NCI-H524 (cell line): ENCODE measurements at regions not wholly inside any gene's neighbourhood (a gene's known extent, or its start where the extent isn't known, plus 50 kb on each side); places are given as distances from the start of the nearest gene placed in this dataset.
"Not testable (repeated sequence)": the region's sequence is repeated elsewhere in the genome, so short reads cannot be mapped to it uniquely, and the experiment has no call there.

Source experiments
- DNase-seq, 2 experiments: peaks; one replicate each; lab custom pipeline; 2025; lab: John Stamatoyannopoulos, UW

- no peak for DNase-seq
Measured at GRCh38 chr1:111063595-111063994, 76.3 kb downstream of the DRAM2 start.

GRCh38 chr1:111062624-111063023 is 77.3 kb downstream of the DRAM2 start:
- DNase-seq = no peak

DNA sequence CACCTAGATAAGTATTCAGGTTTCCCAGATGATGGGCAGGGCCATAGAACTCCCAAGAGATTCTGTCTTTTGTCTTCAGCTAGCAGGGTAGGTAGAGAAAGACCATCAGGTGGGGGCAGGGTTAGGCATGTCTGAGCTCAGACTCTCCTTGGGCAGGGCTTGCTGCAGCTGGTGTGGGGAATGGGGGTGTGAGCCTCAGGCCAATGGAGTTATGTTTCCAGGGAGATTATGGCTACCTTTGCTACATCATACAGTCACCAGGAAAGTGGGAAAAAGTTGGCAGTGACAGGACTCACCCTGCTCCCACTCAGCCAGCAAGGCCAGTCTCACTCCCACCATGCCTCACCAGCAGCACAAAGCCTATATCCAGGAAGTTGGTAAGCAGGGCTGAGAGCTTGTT is 77.8 kb downstream of the DRAM2 start:
- peak; percentile 1 to 16 for DNase-seq

- no peak for DNase-seq
Measured at GRCh38 chr1:111054656-111055055, 85.2 kb downstream of the DRAM2 start.

GRCh38 chr1:111052246-111052645 is 87.6 kb downstream of the DRAM2 start:
- DNase-seq = no peak

- not testable (repeated sequence) for DNase-seq
Measured at GRCh38 chr1:111048253-111048652, 84.5 kb upstream of the LRIF1 start.

- DNase-seq = no peak
Measured at GRCh38 chr1:111045033-111045722, 81.5 kb upstream of the LRIF1 start.

DNA sequence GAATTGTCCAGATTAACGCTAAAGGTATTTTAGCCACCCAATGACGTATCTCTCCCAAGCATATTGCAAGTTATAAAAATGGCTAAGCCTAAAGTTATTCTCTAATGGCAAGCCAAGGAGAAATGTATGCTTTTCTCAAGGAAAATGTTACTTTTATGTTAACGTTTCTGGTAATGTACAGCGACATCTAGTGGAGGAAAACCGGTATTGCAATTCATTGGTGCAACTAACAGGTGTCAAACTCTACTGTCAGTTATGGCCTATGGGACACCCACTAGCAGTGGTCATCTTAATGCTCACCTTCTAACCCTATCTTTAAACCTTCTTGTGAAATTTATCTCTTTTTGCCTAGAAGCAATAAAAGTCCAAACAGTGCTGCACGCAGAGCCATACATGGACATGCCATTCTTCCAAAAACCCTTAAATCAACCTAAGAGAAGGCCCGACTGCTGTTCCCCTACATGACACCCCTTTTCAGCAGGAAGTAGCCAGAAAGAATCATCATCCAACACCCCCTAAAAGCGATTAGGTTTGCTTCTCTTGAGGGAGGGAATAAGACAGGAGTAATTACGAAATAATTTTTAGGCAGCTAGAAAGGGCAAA is 68.7 kb upstream of the LRIF1 start:
- DNase-seq = peak in 1 of 2 experiments; percentile 44

- DNase-seq = peak in 1 of 2 experiments; percentile 54
Measured at GRCh38 chr1:111030590-111030989, 66.9 kb upstream of the LRIF1 start.

DNA sequence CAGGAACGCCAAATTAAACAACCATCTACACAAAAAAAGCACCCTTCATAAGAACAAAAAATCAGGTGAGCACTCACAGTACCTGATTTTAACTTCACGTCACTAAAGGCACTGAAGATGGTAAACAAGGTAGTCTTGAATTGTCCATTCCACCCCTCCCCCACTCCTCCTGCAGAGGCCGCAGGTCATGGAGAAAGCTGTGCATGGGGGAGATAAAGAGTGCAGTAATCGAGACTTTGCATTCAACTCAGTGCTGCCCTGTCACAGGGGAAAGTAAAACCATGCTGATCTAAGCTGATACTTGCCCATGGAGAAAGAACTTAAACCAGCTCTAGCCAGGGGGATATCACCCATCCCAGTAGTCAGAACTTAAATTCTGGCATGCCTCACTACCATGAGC is 61.4 kb upstream of the LRIF1 start:
- no peak for DNase-seq

DNA sequence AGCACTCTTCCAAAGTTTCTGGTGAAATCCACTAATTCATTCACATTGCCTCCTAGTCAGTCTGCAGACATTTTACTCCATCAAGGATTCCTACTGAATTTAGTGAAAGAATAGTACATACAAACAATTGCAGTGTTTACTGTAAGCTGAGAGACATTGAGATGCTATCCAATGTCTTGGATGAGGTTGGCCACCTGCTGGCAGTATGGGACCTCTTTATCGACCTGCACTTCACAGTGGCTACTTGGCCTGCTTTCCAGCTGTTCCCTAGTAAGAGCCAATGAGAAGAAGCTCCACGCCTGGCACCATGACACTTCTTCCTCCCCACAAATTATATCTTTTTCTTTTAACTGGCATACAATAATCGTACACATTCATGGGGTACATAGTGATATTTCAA is 51.5 kb upstream of the LRIF1 start:
- peak in 1 of 2 experiments; percentile 15 for DNase-seq
